Umbilical cord (tissue), 1 donor: ENCODE measurements at regions not wholly inside any gene's neighbourhood (a gene's known extent, or its start where the extent isn't known, plus 50 kb on each side); places are given as distances from the start of the nearest gene placed in this dataset.
A peak's percentile ranks its signal among the peaks of the same experiment; 100 is the strongest.

Experiments used
- DNase-seq: peaks from one replicate; pipeline ENCODE4 v3.0.0-alpha.2; 2015; ENCODE audit warnings: low spot score

DNA sequence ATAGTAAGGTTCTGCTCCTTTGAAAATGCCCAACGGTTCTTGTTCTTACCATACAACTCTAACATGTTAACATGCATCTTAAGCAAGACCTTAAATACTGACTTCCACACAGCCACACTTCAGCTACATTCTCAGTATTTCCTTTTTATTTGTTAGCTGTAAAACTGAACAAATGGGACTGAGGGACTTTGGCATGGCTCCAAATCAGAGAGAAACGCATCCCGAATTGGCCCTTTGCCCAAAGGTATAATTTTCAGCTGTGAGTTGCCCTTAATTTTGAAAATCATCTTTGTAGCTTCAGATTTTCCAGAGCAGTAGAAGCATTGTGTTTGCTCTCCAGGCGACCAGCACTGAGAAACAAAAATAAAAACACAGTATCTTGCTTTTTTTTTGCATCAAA lies 56.4 kb downstream of the NEUROD6 start:
- DNase-seq: no peak

DNA sequence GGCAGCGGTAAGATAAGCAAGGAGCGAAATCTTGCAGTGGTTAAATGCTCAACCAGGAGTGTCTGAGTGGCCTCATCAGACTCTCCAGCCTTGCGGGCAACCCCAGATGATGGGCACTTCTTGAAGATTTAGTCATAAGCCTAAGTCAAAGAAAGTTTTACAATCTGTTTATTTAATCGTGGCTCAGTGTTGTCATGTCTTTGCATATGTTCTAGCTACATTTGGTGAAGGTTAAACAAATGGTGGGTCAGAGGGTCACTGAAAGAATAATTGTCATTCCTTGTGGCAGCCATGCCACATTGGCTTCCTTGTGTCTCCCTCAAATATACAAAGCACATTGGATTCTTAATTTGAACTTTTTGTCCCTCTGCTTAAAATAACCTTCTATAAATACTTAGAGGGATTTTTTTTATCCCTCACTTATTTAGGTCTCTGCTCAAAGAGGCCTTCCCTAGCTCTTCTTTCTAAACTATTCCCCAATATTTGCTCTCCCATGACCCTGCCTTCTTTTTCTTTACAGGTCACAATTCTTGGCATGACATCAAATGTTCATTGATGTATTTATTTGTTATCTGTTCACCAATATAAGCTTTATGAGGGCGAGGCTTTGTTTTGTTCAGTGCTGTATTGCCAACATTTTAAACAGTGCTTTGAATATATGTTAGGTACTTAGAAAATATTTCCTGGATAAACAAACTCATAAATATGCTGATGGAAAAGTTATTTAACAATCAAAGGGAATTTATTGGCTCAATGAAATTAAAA lies 68.7 kb downstream of the NEUROD6 start:
- DNase-seq: no peak

DNA sequence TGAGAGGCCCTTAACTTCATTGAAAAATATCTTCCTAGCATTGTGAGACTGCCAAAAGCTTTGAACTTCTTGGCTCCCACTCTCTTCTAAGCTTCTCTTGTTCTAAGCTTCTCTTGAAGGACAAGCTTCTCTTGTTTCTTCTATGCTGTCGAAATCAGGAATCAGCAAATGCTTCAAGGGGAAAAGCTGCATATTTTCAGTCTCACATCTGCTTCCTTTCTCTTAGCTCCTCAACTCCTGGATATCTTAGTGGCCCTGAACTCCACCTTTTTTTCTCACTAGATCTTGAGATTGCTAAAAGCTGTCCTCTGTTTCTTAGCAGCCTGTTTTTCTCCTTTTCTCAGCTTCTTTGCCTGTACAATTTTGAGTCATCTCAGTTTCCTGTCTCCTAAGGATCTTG lies 73.0 kb downstream of the NEUROD6 start:
- DNase-seq: no peak

DNA sequence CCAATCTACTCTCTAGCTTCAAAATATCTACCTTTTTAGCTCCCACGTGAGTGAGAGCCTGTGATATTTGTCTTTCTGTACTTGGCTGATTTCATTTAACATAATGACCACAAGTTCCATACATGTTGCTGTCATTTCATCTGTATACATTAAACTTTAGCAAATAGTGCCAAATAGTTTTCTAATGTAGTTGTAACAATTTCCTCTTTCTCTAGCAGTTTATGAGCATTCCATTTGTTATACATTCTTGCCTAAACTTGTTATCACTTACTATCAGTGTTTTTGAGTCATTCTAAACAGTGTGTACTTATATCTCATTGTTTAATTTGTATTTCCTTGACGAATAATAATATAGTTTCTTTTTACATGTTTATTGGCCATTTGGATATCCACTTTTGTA lies 77.2 kb downstream of the NEUROD6 start:
- DNase-seq: no peak

DNA sequence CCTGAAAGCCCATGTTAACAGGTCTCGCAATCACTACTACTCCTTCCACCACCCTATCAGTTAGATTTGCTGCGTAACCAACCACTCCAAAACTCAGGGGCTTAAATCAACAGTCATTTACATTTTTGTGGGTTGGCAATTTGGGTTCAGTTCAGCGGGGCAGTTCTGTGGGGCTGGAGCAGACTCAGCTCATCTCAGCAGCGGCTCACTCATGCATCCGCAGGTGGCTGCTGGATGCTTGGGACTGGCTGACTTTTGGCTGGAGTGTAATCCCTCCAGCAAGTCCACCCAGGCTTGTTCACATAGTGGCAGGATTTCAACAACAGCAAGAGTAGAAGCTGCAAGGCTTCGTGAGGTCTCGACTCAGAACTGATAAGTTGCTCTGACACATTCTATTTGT lies 79.2 kb downstream of the NEUROD6 start:
- no peak for DNase-seq

DNA sequence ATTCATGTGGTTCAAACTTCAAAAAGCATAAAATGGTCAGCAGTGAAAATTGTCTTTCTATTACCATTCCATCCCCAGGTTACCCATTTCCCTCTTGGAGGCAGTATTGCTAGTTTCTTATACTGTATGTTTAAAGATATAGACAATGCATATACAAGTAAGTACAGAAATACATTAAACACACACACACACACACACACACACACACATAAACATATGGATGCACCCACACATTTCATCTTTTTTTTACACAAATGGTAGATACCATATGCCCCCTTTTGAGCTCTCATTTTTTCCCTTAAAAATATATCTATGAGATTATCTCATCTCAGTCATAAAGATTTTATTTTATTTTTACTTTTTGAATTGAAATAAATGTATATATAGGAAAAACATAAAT lies 79.7 kb downstream of the NEUROD6 start:
- no peak for DNase-seq

DNA sequence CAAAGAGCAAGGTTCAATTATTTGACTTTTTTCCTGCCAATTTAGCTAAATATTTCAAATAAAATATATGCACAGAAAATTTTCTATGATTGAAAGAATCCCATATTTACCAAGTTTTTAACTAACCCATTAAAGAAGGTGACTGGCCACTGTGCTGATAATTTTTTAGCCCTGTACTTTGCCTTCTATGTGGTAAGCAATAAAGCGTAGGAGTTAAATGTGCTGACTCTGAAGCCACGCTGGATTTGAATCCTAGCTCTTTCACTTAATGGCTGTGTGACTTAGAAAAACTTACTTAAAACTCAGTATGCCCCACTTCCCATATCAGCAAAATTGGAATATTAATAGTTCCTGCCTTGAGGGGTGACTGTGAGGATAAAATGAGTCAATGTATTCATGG lies 82.1 kb downstream of the NEUROD6 start:
- DNase-seq: no peak

DNA sequence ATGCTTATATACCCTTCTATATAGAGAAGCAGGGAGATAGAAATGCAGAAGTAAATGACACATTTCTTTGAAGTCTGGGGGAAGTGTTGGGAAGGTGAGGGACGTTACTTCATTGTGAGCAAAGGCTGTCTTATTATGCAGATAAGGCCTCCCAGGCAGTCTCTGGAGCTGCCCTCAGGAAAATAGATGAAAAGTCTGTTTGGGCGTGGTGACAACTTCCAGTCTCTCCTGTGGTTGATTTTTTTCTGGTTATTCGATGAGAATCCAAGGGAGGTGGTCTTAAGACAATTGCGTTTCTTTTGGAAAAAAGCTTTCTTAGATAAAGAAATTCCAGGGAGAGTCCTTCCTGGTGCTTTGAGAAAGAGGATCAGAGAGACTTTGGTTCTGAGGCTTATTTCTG lies 84.0 kb downstream of the NEUROD6 start:
- DNase-seq: no peak

DNA sequence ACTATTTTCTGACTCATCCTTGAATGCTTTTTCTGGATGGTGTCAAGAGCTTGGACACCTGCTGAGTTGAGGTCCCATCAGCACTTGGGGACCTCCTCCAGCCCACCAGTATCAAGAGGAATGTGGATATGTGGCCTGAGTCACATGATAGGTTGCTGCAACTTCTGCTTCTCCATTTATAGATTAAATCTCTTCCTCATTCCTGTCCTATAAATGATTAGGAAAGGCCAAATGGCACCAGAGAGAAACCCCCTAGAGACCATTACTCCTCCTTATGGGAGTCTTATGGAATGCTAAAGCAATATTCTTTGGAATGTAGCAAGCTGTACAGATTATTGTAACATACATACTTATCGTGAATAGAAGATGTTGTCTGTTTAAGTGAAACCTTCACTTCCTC lies 85.6 kb downstream of the NEUROD6 start:
- no peak for DNase-seq

DNA sequence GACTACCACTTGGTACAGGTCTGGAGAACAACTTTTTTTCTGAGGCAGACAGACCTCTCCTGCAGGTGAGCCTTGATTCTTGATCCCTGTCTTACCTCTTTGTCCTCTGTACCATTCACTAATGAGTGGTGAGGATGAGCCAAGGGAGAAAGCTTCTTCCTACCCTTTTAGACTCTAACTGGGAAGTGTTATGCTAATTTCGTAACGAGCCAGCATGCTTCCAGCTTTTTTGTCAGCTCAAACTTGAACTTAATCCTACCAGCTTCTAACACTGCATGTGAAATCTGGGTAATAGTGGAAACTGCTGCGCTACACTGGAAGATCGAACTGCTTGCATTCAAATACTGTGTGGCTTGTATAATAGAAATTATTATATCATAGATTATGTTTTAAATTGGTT lies 87.0 kb downstream of the NEUROD6 start:
- DNase-seq: no peak

DNA sequence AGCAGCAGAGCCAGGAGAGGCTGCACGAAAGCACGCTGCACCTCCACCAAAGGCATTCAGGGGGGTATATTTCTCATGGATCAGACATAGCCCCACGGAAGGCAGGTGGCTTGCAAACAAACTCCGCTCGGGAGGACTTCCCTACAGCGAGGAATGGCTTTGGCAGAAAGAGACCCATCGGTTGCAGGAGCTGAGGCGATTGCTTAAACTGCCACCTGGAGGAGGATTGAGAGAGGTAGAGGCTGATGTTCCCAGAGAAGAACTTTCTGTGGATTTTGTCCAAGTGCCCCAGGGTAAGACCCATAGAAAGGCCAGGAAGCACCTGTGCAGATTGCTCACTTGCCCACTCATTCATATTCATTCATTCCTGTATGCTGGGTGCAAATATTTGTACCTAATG lies 89.1 kb downstream of the NEUROD6 start:
- DNase-seq: no peak

DNA sequence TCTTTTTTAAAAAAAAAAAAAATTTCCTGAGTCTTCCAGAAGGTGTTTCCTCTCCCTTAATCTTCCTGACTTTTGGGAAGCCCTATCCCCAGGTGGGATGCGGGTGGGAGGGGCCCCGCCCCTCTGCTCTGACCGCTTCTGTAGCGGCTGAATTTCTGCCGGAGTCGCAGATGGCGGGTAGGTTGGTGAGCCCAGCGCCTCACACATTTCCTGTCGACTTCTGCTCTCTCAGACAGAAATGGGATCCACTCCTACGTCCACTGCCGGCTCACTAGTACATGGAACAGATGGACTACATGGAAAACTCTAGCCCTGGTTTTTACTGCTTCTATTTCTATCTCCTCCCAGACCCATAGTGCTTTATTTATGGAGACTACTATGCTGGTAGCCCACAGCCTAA lies 90.9 kb downstream of the NEUROD6 start:
- DNase-seq: no peak

DNA sequence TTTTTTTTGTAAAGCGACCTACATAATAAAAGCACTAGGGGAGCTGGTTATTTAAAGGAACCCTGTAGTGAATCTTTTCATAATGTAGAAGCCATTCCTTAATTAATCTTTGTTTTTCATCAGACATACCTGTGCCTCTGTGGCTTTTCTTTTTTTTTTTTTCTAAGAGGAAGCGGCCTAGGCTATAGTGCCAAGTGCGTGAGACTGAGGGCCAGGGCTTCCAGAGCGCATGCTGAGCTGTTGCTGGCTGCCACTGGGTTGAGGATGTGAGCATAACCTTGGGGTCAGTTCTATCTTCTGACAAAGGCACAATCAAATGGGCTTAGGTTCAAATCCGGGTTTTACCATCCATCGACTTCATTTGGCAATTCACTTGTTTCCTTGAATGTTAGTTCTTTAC lies 103.7 kb downstream of the NEUROD6 start:
- no peak for DNase-seq

DNA sequence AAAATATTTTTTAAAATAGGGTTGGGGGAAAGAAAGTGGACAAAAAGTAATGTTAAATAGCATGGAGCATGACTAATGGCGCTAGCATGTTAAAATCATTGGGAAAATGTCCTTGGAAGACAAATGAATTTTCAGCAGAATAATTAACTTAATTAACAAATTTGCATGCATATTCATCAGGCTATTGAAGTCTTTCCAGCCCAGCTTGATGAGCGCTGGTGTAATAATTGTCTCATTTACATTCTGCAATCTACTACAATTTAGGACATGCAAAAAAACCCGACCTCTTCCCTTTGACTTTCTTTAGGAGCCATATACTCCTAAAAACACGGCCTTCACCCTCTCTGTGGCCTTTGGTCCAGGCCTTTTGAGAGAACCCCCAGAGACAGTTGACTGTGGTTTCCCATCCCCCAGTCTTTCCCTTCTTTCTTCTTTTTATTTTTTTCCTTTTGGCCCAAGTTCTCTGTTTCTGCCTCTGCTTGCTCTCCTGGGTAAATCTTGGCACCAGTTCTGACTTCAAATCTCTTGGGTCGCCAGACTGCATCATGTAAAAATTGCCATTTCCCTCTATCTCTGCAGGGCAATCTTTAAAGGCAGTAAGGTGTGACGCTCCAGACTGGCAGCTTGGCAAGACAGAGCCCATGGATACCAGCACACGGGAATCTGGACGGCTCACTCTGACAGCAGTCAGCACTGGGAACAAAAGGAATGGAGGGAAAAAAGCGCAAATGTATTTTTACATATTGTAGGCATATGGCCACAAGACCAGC lies 105.5 kb downstream of the NEUROD6 start:
- DNase-seq: no peak

DNA sequence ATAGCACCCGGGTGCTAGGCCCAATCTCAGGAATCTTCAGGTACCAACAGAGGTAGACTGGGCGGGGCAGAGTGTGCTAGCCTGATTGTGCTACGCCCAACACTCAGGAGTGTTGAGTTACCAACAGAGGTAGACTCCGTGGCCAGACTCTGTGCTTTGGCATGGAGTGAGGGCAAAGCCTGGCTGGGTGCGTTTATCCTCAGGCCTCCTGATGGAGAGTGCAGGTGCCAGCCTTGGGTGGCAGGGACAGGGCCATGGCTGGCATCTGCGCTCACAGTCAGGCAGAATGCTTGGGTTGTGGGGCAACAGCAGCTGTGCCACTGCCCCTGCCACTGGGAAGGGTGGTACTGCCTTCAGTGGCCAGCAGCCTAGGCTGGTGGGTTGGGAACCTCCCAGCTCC lies 111.6 kb downstream of the NEUROD6 start:
- DNase-seq: no peak

DNA sequence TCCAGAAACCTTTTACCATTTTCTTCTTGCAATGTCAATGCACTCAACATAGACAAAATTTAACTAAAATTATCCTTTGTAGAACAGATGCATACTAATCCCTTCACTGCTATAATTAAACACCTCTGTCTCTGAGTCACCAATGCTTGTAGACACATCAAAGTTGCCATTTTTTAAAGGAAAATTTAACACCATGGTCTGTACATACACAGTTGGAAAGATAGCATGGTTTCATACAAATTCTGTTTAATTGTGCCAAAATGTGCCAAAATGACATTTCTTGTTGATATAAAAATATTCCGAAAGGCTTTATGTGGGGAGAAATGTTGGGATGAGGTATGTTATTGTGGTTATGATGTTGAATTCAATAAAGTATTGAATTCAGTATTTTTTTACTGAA lies 125.8 kb downstream of the NEUROD6 start:
- DNase-seq: no peak

DNA sequence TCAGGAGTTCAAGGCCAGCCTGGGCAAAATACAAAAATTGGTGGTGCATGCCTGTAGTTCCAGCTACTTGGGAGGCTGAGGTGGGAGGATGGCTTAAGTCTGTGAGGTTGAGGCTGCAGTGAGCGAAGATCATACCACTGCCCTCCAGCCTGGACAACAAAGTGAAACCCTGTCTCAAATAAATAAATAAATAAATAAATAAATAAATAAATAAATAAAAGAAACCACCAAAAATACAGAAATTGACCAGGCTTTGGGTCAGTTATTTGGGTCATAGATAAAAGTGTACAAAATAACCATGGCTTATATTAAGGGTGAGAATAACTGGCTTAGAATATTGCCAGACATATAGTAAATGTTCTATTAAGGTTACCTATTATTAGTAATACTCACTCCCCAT lies 129.2 kb downstream of the NEUROD6 start:
- DNase-seq: no peak

DNA sequence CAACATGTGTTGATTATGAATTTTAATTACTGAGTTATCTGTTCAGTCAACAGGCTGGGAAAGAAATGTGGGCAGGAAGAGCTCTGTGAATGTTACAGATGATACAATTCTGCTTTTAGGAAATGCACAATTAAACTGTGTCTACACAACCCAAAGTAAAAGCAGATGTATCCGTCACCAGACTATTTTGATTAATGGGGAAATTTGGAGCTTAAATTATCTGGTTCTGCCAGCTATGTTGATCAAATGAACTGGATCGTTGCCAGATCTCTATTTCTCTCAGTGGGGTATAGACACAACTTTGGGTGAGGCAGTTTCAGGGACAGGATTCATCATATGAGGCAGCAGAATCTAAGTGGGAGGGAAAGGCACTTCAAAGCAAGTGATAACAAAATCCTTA lies 136.5 kb downstream of the NEUROD6 start:
- no peak for DNase-seq

DNA sequence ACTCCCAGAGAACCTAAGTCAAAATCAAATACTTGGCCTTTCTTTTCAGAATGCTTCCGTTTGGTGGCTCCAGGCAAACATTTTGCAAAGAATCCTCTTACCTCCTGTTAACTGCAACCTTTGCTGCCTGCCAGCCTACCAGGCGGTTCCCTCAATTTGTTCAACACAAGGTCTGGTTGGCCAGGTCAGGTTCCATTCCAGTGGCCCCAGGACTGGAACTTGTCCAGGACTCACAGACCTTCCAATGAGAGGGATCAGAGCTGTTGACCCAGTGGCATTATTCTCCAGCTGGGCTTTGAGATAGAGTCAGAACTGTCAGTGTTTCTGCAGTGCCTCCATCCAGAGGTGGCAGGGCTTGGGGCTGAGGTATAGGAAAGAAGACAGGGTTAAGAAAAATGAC lies 137.0 kb downstream of the NEUROD6 start:
- DNase-seq: no peak

DNA sequence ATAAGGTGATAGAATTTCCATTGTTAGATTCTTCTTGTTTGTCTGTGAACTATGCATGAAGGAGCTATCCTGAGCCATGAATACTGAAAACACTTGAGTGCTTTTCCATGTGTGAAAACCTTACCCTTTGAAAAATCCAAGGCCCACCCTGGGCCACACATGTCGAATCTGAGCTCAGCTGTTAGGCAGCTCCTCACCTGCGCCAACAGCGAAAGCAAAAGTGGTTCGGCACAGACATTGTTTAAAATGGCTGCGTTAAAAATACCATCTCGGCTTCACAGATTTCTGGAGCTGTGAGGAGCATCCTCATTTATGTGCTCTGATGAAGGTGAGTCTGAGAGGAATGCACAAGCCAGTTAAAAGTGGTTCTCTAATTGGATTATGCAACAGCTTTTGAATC lies 137.7 kb downstream of the NEUROD6 start:
- no peak for DNase-seq

DNA sequence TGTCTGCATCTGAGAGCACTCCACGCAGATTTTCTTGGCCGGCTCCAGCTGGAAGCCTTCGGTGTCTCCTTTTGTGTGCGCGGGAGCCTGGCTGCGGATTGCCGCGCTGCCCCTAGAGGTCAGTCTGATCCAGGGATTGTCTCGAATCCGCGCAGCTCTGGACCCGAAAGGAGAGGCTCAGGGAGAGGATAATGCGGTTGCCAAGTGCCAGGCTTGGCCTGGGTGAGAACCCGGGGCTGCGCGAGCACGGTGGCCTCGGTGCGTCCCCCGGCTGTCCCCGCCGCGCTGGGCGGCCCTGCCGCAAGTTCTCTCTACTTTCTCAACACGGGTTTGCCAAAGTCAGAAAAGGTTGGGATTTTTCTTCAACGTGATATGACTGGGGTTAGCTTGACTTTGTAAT lies 140.9 kb downstream of the ADCYAP1R1 start:
- peak; percentile 60 for DNase-seq

DNA sequence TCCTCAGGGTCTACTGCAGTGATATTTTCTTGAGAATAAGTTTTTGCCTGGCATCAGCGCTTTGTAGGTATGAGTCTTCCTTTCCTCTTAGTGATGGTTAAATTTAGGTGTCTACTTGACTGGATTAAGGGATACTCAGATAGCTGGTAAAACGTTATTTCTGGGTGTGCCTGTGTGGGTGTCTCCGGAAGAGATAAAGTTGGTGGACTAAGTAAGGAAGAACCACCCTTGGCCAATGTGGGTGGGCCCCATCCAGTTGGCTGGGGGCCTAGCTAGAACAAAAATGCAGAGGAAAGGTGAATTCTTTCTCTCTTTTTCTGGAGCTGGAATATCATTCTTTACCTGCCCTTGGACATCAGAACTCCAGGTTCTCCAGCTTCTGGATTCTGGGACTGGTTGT lies 138.8 kb downstream of the ADCYAP1R1 start:
- DNase-seq: no peak

DNA sequence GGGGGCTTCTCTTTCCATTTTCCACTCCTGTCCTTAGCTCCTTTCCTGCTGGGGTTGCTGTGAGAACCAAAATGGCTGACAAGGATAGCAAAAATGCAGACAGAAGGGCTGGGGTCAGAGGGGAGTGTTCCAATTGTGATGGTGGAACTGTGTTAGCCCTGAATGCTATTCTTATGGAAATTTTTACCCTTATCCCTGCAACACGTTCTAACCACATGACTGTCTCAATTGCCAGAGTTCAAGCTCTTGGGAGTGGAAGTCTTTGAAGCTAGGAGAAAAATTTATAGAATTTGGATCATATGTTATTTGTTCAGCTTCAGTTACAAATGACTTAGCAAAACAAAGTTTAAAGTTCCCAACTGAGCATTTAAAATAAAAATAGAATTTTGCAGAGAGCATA lies 134.1 kb downstream of the ADCYAP1R1 start:
- no peak for DNase-seq

DNA sequence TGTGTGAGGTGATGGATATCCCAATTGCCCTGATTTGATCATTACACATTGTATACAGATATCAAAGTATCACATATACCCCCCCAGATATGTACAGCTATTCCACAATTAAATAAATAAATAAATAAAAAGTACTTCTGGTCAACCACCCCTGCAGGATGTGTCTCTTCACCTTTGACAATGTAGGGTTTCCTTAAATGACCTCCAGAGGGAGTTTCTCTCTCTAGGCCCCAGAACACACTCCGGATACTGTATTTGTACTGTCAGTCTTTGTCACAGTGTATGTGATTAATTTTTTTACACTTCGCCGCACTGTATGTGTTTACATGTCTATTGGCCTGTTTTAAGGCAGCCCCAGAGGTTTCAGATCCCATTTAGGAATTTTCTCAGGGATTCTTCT lies 123.6 kb downstream of the ADCYAP1R1 start:
- DNase-seq: no peak
